ENCODE measurements at regions not wholly inside any gene's neighbourhood (a gene's known extent, or its start where the extent isn't known, plus 50 kb on each side); places are given as distances from the start of the nearest gene placed in this dataset.

DNA sequence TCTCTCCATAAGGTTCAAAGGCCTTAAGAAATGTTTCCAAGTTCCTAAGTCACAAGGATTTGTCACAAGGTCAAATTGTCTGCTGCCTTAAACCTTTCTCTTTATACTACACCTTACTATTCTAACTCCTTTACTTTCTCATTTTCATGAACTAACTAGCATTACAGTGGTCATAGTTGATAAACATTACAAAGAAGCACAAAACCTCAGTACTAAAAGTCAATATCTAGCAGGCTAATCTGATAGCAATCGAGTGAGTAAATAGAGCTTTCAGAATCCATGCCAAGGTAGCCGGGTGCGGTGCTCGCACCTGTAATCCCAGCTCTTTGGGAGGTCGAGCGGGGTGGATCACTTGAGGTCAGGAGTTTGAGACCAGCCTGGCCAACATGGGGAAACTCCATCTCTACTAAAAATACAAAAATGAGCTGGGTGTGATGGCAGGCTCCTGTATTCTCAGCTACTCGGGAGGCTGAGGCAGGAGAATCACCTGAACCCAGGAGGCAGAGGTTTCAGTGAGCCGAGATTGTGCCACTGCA, 510.0 kb downstream of the GBA3 start (continued):
- TF ChIP-seq CHD1 (IDR thresholded peaks at IDR 0.05; ENCODE audit: low read length) (no peak), IFI16 (CRISPR knock-in tag; IDR thresholded peaks at IDR 0.05) (no peak)
- TF ChIP-seq, protein P1, sequence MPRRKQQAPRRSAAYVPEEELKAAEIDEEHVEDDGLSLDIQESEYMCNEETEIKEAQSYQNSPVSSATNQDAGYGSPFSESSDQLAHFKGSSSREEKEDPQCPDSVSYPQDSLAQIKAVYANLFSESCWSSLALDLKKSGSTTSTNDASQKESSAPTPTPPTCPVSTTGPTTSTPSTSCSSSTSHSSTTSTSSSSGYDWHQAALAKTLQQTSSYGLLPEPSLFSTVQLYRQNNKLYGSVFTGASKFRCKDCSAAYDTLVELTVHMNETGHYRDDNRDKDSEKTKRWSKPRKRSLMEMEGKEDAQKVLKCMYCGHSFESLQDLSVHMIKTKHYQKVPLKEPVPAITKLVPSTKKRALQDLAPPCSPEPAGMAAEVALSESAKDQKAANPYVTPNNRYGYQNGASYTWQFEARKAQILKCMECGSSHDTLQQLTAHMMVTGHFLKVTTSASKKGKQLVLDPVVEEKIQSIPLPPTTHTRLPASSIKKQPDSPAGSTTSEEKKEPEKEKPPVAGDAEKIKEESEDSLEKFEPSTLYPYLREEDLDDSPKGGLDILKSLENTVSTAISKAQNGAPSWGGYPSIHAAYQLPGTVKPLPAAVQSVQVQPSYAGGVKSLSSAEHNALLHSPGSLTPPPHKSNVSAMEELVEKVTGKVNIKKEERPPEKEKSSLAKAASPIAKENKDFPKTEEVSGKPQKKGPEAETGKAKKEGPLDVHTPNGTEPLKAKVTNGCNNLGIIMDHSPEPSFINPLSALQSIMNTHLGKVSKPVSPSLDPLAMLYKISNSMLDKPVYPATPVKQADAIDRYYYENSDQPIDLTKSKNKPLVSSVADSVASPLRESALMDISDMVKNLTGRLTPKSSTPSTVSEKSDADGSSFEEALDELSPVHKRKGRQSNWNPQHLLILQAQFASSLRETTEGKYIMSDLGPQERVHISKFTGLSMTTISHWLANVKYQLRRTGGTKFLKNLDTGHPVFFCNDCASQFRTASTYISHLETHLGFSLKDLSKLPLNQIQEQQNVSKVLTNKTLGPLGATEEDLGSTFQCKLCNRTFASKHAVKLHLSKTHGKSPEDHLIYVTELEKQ (CRISPR knock-in tag; IDR thresholded peaks at IDR 0.05), result no peak

DNA sequence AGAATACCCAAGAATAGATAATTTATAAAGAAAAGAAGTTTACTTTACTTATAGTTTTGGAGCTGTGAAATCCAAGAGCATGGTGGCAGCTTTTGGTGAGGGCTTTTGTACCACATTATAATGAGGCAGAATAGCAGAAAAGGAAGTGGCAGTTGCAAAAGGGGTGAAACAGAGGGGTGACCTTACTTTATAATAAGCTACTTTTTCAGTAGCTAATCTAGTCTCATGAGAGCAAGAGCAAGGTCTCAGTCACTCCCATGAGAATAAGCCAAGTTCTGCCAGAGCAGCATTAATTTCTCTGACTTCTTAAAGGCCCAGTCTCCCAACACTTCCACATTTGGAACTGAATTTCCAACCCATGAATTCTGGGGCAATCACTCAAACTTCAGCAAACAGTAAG, 502.0 kb downstream of the GBA3 start:
- Histone ChIP-seq H3K36me3 (ENCODE audit: control insufficient read depth, insufficient read depth, low read length) (no peaks in the 10 kb centered on the region), H3K79me2 (ENCODE audit: control insufficient read depth, insufficient read depth, low read length) (no peaks in the 10 kb centered on the region), H3K9me3 (replicated peaks; ENCODE audit: control insufficient read depth, insufficient read depth, low read depth, low read length) (no peaks in the 10 kb centered on the region), H3K4me3 (no peak overlapping the region), H3K4me1 (replicated peaks in 1 of 2; ENCODE audit: control insufficient read depth in 2 of 2, insufficient read depth in 2 of 2, low read length in 2 of 2) (no peaks in the 10 kb centered on the region), H2AFZ (ENCODE audit: low read depth, low read length) (no peak overlapping the region), H3K27me3 (ENCODE audit: control insufficient read depth in 2 of 2, insufficient read depth in 2 of 2, low read length in 2 of 2) (no peaks in the 10 kb centered on the region), H3K9ac (ENCODE audit: insufficient read depth in 1 of 2, low read depth in 2 of 2, low read length in 2 of 2) (no peak overlapping the region), H3K27ac (ENCODE audit: extremely low read depth, low read depth, low read length) (no peak overlapping the region), H3K9me1 (ENCODE audit: control insufficient read depth, insufficient read depth, low read length) (no peaks in the 10 kb centered on the region), H3K4me2 (ENCODE audit: insufficient read depth, low read length) (no peak overlapping the region), H4K20me1 (replicated peaks; ENCODE audit: control insufficient read depth, insufficient read depth, low read length) (no peaks in the 10 kb centered on the region; the same call in 1 of the 2 replicates)
- no peak for ATAC-seq
- no TSS peak for BruUV-seq (replicated peaks)
- in situ Hi-C loops (cut with MboI), result no loop called here
- DNase-seq (ENCODE audit: extremely low read depth in 1 of 4, low spot score in 3 of 4), result no peak
- CTCF ChIA-PET (ENCODE audit: low intra/inter-chr PET ratio), result no interaction called here
- FAIRE-seq, result no peak
- intact Hi-C loops (cut with micrococcal nuclease), result no loop called here
- POLR2A ChIA-PET, result no interaction called here
- TF ChIP-seq, protein P2, sequence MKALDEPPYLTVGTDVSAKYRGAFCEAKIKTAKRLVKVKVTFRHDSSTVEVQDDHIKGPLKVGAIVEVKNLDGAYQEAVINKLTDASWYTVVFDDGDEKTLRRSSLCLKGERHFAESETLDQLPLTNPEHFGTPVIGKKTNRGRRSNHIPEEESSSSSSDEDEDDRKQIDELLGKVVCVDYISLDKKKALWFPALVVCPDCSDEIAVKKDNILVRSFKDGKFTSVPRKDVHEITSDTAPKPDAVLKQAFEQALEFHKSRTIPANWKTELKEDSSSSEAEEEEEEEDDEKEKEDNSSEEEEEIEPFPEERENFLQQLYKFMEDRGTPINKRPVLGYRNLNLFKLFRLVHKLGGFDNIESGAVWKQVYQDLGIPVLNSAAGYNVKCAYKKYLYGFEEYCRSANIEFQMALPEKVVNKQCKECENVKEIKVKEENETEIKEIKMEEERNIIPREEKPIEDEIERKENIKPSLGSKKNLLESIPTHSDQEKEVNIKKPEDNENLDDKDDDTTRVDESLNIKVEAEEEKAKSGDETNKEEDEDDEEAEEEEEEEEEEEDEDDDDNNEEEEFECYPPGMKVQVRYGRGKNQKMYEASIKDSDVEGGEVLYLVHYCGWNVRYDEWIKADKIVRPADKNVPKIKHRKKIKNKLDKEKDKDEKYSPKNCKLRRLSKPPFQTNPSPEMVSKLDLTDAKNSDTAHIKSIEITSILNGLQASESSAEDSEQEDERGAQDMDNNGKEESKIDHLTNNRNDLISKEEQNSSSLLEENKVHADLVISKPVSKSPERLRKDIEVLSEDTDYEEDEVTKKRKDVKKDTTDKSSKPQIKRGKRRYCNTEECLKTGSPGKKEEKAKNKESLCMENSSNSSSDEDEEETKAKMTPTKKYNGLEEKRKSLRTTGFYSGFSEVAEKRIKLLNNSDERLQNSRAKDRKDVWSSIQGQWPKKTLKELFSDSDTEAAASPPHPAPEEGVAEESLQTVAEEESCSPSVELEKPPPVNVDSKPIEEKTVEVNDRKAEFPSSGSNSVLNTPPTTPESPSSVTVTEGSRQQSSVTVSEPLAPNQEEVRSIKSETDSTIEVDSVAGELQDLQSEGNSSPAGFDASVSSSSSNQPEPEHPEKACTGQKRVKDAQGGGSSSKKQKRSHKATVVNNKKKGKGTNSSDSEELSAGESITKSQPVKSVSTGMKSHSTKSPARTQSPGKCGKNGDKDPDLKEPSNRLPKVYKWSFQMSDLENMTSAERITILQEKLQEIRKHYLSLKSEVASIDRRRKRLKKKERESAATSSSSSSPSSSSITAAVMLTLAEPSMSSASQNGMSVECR (CRISPR knock-in tag; IDR thresholded peaks at IDR 0.05), result no peak
- TF ChIP-seq, protein P3, sequence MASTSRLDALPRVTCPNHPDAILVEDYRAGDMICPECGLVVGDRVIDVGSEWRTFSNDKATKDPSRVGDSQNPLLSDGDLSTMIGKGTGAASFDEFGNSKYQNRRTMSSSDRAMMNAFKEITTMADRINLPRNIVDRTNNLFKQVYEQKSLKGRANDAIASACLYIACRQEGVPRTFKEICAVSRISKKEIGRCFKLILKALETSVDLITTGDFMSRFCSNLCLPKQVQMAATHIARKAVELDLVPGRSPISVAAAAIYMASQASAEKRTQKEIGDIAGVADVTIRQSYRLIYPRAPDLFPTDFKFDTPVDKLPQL (IDR thresholded peaks at IDR 0.05; ENCODE audit: extremely low read depth, insufficient read length), result no peak
- TF ChIP-seq RBFOX2 (IDR thresholded peaks at IDR 0.05; ENCODE audit: low read depth, low read length) (no peak), C11orf30 (IDR thresholded peaks at IDR 0.05; ENCODE audit: low read depth) (no peak)
- TF ChIP-seq, protein P4, sequence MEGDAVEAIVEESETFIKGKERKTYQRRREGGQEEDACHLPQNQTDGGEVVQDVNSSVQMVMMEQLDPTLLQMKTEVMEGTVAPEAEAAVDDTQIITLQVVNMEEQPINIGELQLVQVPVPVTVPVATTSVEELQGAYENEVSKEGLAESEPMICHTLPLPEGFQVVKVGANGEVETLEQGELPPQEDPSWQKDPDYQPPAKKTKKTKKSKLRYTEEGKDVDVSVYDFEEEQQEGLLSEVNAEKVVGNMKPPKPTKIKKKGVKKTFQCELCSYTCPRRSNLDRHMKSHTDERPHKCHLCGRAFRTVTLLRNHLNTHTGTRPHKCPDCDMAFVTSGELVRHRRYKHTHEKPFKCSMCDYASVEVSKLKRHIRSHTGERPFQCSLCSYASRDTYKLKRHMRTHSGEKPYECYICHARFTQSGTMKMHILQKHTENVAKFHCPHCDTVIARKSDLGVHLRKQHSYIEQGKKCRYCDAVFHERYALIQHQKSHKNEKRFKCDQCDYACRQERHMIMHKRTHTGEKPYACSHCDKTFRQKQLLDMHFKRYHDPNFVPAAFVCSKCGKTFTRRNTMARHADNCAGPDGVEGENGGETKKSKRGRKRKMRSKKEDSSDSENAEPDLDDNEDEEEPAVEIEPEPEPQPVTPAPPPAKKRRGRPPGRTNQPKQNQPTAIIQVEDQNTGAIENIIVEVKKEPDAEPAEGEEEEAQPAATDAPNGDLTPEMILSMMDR (IDR thresholded peaks at IDR 0.05 in 2 of 3, conservative IDR thresholded peaks at IDR 0.05 in 1 of 3; ENCODE audit: insufficient read depth in 2 of 3, low read depth in 1 of 3, low read length in 3 of 3), result no peak

All from K562 (cell line).